ENCODE measurements at regions not wholly inside any gene's neighbourhood (a gene's known extent, or its start where the extent isn't known, plus 50 kb on each side); places are given as distances from the start of the nearest gene placed in this dataset.
"Not testable (repeated sequence)": the region's sequence is repeated elsewhere in the genome, so short reads cannot be mapped to it uniquely, and the experiment has no call there.

GRCh38 chr13:102538938-102539337 lies 57.8 kb upstream of the TPP2 start:
- DNase-seq (ENCODE audit: low read depth, low spot score) = no peak

GRCh38 chr13:102536695-102537485 lies 59.9 kb upstream of the TPP2 start:
- DNase-seq (ENCODE audit: low read depth, low spot score) = no peak

DNA sequence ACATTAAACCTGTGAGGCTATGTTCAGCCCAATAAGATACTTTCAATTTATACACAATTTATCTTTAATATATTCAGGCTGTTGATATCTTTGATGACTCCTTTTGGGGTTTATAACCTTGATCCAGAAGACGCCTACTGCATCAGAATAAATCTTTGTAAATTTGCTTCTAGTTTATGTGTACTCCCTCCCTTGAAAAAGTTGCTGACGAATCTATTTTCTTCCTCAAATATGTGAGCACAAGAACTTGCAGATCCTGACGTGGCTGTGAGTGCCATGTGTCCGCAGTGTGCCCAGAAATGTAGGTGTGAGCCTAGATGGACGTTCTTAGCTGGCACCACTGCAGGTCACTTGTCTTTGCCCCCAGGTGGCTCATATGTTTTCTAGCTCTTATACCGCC lies 60.6 kb upstream of the TPP2 start:
- no peak for DNase-seq (ENCODE audit: low read depth, low spot score)

GRCh38 chr13:102530751-102531150 lies 66.0 kb upstream of the TPP2 start:
- DNase-seq (ENCODE audit: low read depth, low spot score) = no peak

DNA sequence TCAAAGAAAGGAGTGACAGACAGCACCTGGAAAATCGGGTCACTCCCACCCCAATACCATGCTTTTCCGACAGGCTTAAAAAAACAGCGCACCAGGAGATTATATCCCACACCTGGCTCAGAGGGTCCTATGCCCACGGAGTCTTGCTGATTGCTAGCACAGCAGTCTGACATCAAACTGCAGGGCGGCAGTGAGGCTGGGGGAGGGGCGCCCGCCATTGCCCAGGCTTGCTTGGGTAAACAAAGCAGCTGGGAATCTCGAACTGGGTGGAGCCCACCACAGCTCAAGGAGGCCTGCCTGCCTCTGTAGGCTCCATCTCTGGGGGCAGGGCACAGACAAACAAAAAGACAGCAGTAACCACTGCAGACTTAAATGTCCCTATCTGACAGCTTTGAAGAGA lies 74.5 kb upstream of the TPP2 start:
- DNase-seq (ENCODE audit: low read depth, low spot score) = not testable (repeated sequence)

DNA sequence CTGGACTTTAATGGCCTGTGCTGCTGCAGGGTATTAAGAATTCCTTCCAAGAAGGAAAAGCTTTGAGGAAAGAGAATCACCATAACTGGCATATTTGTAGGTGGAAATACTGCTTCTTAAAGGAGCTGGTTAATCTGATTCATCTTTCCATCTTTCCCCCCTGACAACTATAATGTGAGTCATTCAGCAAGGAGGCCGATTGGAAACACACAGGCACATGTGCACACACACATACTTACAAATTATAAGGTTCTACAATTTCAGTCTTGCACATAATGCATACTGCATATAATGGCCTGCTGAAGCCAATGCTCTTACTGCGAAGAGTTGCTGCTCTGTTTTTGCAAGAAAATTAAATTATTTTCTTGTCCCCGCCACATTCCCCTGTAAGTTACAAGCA lies 78.8 kb upstream of the TPP2 start:
- peak; percentile 1 for DNase-seq (ENCODE audit: low read depth, low spot score)

DNA sequence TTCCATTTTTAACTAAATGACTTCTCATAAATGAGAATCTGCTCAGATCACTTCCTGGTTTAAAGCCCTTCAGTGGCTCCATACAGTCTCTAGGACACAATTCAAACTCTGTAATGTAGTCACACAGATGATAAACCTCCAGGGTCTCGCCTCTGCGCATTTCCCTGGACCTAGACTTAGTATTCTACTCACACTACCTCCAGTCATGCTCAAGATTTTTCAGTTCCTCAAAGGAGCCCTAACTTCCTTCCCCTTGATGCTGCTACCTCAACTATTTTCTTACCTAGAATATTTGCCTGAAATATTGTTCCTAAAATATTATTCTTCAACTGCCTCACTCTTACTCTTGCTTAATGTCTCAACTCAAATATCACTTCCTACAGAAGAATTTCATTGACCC lies 86.7 kb upstream of the TPP2 start:
- DNase-seq (ENCODE audit: low read depth, low spot score) = no peak

GRCh38 chr13:102508411-102508810 lies 88.4 kb upstream of the TPP2 start:
- no peak for DNase-seq (ENCODE audit: low read depth, low spot score)

- no peak for DNase-seq (ENCODE audit: low read depth, low spot score)
Observed at GRCh38 chr13:102504002-102504401, 92.8 kb upstream of the TPP2 start.

DNA sequence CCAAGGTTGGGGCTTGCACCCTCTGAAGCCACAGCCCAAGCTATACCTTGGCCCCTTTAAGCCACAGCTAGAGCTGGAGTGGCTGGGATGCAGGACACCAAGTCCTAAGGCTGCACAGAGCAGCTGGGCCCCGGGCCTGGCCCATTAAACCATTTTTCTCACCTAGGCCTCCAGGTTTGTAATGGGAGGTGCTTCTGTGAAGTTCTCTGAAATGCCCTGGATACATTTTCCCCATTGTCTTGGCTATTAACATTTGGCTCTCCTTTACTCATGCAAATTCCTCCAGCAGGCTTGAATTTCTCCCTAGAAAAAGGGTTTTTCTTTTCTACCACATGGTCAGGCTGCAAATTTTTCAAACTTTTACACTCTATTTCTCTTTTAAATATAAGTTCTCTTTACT lies 93.8 kb upstream of the FGF14 start:
- DNase-seq (ENCODE audit: low read depth, low spot score) = no peak

GRCh38 chr13:102487330-102487729 lies 85.5 kb upstream of the FGF14 start:
- DNase-seq (ENCODE audit: low read depth, low spot score) = peak; percentile 20

DNA sequence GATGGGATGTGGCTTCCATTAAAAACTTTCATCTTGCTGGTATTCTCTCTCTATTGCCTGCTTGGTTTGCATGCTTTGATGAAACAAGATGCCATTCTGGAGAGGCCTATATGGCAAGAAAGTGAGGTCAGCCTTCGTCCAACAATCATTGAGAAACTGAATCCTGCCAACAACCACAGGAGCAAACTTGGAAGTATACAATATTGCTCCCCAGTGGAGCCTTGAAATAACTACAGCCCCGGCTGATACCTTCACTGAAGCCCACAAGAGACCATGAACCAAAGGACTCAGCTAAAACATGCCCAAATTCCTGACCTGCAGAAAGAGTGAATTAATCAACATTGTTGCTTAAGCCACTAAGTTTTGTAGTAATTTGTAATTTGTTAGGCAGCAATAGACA lies 82.5 kb upstream of the FGF14 start:
- DNase-seq (ENCODE audit: low read depth, low spot score) = peak; percentile 11

DNA sequence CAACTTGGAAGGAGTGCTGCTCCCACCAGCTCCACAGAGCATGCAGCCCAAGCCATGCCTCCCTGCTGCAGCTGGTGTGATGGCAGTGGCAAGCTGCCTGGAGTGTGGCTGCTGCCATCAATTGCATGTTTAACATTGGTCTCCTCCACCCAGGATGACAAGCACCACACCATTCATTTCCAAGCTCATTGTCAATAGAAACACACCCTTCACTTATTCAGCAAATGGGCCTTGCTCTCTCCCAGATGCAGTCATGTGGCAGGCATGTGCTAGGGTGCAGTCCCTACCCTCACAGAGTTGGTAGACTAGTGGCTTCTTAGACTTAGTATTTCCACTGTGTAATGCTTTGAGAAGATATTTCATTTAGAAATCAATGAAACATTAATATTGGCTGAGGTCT lies 70.8 kb upstream of the FGF14 start:
- DNase-seq (ENCODE audit: low read depth, low spot score) = no peak

DNA sequence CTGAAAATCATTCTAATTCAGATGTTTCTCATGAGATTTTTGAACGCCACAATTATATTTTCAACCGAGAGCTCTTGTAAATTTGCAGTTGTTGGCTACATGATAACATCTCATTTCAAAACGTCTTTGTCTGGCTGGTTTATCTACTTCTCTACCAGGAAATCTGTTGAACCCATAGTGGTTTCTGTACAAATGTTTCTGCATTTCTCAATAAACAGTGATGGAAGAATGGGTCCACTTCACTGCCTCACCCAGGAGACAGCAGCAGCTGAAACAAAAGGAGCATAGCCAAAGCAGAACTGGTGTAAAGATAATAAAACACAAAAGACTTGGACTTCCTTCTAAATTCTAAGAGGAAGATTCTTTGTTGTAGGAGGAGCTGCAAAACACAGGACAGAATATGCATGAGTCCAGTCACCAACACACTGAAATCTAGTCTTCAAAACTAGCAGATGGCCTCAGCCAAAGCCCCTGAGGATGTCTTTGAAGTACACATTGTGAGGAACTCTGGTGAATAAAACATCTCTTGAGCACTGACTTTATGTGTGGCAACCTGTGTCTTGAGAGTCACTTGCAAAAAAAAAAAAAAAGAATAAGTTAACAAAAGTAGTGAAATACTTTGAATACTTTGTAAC lies 68.6 kb upstream of the FGF14 start:
- DNase-seq (ENCODE audit: low read depth, low spot score) = no peak

DNA sequence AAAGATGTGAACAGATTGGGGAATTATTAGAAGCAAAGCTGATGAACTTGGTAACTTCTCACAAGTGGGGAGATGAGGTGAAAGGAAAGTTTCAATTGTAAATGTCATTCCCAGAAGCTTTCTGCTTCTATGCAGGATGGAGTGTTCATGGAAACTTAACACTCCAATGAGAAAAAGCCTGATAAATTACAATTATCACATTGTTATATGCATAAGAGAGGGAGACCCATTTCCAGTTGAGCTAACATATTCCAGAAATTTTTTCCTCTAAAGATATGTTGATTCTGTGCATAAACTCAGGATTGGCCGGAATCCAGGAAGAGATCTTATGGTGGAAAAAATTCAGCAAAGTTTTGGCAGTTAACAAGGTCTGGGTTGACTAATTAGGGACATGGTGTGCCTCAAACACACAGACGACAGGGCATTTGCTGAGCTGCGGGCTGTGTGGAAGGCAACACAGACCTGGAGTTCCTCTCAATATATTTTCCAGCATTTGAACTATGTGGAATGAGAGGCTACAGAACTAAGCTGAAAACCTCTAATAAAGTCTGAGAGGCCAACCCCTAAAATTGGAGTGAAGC lies 64.9 kb upstream of the FGF14 start:
- DNase-seq (ENCODE audit: low read depth, low spot score) = peak; percentile 11

- no peak for DNase-seq (ENCODE audit: low read depth, low spot score)
Observed at GRCh38 chr13:102462570-102462969, 60.7 kb upstream of the FGF14 start.

DNA sequence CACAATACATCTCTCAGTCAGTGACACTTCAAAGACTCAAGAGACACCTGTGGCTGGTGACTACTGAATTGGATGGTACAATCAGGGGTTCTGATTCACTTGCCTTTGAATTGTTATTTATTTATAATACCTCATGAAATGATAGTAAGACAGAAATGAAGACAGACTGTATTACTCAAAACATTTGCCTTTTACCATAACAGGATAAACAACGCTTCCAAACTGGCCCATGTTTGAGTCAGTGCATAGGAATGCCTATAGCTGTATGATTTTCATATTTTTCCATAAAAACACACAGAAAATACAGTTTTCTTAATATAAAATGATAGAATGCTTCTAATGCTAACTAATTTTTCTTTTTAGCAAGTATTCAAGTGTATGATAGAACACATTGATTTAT lies 59.5 kb upstream of the FGF14 start:
- no peak for DNase-seq (ENCODE audit: low read depth, low spot score)

DNA sequence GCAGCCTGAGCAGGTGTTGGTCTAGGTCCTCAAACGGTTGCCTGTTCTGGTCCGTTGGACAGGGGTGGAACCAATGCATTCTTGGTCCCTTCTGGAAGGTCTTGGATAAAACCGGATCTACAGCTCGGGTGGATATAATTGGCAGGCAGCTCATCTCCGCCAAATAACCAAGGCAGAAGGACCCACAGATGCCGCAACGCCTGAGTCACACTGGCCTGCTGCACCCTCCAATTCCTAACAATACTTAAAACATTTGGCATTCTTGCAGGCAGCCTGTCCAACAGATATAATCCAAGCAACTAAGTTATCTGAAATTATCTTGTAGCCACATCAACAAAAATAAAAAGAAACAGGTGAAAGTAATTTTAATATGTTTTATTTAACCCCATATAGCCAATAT lies 59.0 kb upstream of the FGF14 start:
- no peak for DNase-seq (ENCODE audit: low read depth, low spot score)

- DNase-seq (ENCODE audit: low read depth, low spot score) = no peak
Observed at GRCh38 chr13:102452836-102453235, 51.0 kb upstream of the FGF14 start.

Data from astrocyte of the hippocampus (primary cell).